DMS53 (cell line): ENCODE measurements at regions not wholly inside any gene's neighbourhood (a gene's known extent, or its start where the extent isn't known, plus 50 kb on each side); places are given as distances from the start of the nearest gene placed in this dataset.
A peak's percentile ranks its signal among the peaks of the same experiment; 100 is the strongest.

Source experiments
- DNase-seq: peaks from one replicate; lab custom pipeline; 2025; lab: John Stamatoyannopoulos, UW

DNA sequence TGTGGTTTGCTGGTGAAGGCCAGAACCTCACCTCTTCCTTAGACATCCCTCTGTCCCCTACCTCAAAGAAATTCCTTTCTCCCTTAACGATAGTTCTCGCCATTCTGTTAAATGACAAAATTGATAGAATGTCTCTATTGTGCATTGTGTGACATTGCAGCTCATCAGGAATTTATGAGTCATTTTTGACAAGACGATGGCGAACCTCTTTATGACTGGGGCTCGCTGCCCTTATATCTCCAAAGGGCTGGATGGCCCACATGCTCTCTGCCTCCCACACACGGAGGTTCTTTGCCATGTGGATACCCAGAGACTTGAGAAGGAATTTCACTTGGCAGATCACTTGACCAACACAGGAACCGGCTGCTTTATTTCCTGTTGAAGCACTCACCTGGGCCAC, 66.8 kb upstream of the RPS6KA2 start:
- no peak for DNase-seq

DNA sequence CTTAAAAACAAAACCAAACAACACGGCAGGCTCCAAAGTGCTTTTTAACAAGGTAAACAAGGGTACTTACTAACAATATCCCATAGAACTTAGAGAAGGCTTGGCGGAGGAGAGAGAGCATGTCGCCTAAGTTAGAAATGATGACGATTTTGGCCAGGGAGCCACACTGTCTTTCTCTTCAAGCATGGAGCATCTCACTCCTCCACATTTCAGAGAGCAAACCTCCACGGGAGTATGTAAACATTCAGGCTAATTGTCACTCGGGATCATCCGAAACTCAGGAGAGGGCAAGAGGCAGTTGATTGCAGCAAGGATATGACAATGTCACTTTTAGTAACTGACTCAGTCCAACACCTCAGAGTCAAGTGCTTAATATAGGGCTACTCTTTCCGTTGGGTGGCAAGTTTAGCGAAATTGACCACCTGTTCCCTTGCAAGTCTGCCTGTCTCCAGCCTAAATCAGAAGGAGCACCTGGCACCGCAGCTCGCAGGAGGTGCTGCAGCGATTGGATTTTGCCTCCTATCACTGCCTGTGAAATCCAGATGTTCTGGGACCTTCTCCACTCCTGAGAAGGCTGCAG, 65.8 kb upstream of the RPS6KA2 start:
- no peak for DNase-seq

DNA sequence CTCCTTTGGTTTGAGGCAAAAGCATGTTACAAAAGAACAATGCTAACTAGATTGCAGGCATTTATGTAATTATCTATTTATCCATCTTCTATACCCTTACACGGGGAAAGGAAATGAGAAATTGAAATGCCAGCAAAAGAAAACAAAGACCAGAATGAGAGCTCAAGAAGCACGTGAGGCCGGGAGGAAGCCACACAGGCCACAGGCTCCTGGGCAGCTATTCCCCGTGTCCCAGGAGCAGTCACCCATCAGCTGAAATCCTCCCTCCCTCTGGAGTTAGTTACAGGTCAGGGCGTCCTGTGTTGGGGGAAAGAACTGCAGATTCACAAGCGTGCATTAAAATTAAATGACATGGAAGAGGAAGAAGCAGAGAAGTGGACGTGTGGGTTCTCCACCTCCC, 64.7 kb upstream of the RPS6KA2 start:
- no peak for DNase-seq

DNA sequence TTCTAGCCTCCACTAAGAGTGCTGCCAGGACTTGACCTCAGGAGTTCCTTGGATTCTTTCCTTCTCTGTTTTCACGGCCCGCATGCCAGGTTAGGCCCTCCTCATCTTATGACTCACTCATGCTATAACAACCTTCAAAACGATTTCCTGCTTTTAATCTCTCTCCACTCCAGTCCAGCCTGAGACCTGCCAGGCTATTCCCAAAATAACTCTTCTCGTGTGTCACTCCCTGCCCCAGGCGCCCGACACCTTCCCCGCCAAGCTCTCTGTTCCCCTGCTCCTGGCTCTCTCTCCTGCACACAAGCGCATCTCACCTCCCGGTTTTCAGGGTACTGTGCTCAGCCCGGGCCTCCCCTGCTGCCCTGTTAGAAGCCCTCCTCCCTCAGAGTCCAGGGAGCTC, 64.1 kb upstream of the RPS6KA2 start:
- peak; percentile 55 for DNase-seq

DNA sequence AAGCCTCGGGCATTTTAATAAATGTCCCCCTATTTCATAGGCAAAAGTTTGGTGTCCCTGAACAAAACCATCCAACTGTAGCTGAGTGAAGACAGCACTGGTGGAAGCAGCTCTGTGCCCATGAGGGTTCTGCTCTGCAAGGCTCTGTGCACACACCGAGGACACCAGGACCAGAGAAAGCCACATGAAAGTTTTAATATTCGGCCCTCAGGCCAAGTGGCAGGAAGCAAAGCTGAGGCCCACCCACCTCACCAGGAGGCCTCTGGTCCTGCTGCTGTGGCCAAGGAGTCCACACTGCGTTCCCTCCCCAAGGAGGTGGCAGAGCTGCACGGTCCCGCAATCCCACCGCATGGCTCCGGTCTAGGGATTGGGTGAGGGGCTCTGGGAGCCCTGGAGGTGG, 62.6 kb upstream of the RPS6KA2 start:
- no peak for DNase-seq

DNA sequence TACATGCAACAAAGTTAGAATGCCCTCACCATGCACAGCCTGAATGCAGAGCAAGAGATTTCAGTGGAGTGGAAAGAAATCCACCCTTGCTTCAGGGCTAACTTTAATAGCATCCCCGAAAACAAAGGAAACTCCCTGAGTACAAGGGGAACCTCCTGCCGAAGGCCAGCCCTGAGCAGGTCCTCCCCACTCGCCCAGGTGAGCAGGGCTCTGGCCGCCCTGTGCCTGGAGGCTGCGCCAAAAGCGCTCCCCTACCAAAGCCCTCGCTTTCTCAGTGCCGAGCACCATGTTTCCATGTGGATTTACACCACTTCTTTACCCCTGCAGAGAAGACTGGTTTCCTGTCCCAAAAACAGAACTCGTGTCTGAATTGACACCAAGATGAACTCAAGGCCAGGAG, 61.9 kb upstream of the RPS6KA2 start:
- DNase-seq: no peak

DNA sequence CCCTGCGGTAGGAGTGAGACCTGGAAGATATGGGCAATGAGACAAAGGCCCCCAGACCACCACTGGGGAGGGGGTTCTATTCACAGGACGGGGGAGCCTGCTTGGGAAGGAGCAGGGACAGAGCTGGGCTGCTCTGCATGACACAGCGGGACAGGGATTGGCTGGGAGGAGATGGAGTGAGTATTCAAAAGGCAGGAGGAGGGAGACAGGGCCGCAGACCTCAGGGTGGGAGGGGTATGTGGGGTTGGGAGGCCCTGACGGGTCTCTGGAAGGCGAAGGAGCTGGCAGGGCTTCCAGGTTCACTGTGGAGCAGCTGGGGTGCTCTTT, 60.8 kb upstream of the RPS6KA2 start:
- no peak for DNase-seq

DNA sequence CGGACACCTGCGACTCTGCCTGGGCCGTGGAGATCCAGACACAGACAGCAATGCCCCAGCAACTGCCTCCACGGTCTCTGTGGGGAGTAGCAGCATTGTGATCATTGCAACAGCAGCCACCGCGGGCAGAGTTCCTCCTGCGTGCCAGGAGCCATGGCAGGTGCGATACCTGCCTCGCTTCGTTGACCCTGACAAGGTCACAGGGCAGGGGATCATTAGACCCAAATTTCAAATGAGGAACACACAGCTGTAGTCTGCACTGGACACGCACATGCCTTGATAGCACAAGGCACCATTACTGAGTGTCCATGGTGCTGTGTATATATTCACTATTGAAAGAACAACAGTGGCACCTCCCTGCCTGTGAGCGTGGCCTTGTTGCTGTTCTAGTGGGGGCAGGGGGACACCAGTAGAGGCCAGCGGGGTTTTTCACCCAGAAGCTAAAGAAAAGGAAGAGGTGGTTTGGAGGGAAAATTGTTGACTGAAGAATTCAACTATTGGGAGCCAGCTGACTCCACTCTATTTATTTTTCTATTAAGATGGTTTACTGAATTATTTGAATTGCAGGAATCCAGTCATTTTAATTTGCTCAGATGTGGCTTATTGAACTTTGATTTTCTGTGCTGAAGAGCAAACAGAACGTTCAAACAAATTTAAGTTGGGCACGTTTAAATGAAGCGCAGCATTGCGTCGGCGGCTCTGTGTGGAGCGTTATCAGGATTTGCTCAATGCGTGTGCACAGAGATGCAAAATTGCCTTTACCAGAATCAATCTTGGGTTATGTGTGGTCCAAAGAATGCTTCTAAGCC, 60.2 kb upstream of the RPS6KA2 start:
- DNase-seq: peak; percentile 12

DNA sequence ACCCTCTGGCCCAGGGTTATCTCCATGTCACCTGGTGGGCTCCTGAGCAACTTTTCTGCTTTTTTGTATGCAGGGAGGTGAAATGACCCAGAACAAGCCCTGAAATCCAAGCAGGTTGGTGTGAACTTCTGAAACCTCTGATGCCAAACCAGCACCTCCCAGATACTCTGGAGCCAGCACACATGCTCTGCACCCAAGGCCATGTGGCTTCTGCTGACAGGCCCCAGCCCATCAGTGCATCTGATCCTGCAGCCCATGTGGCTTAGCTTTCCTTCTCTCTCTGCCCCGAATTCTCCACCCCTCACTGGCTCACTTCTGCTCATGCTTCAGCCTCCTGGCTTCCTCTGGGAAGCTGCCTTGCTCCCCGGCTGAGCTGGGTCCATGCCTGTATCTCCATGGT, 59.3 kb upstream of the RPS6KA2 start:
- no peak for DNase-seq

DNA sequence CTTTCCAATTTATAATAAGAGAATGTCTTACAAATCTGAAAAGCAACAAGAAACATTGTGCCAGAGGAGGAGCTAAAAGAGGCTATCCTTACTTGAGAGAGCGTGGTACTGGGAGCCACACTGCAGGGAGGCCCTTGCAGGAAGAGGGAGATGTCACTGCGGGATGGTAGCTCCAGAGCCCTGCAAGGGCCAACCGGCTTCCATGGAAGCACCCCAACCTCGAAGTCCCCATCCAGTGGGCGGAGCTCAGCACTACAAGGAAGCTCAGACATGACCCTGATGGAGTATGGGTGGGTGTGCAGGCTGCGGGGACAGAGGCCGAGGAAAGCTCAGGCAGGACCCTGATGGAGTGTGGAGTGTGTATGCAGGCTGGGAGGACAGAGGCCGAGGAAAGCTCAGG, 57.8 kb upstream of the RPS6KA2 start:
- DNase-seq: no peak

DNA sequence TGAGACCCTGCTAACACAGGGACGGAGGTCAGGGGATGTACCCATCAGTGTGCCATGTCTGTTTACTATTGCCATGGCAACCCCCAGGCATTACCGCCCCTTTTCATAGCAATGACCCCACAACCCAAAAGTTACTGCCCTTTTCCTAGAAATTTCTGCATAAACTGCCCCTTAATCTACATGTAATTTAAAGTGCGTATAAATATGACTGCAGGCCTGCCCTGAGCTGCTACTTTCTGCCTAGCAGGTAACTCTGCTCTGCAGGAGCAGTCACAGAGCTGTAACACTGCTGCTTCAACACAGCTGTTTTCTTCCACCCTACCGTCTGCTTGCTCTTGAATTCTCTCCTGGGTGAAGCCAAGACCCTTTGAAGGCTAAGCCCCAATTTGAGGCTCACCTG, 57.1 kb upstream of the RPS6KA2 start:
- no peak for DNase-seq

DNA sequence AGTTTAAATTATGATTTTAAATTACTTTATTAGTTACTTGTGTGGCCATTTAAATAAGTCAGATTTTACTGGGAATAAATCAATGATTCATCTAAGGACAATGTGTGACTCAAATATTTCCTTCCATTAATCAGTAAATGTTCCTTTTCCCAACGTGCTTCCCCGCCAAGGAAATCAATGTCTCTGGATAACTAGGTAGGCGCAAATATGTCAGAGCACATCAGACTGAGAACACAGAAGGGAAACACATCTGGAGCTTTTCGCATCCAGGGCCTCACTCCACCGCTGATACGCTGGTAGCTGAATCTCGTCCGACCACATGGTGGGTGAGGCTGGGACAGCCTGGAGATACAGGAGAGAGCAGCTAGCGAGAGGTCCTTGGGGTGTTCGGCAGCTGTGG, 56.4 kb upstream of the RPS6KA2 start:
- no peak for DNase-seq

DNA sequence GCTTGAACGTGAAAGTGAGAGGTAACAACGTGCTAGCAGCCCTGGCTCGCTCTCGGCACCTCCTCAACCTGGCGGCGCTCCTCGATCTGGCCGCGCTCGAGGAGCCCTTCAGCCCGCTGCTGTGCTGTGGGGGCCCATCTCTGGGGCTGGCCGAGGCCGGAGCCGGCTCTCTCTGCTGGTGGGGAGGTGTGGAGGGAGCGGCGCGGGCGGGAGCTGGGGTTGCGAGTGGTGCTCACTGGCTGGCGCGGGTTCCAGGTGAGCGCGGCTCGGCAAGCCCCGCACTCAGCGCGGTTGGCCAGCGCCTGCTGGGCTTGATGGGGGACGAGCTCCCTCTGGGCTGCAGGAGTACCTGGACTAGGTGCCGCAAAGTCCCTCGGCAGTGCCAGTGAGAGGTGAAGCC, 52.5 kb upstream of the RPS6KA2 start:
- no peak for DNase-seq

DNA sequence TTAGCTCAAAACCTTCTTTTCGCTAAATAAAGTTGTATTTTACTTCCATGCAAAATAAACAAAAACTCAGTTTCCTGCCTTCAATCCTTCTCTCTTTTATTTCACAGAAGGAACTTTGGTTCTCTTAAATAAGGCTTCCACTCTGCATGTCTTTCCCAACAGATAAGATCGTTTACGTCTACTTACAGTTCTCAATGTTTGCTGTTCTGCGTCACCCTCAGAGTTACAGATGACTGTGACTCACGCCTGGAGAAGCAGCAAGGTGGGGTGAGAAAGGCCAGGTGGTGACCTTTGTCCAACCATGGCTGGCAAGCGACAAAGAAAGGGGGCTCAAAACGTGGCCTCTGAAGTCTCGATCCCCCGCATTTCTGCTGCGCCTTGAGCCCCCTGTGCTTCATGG, 51.4 kb upstream of the RPS6KA2 start:
- peak; percentile 87 for DNase-seq

DNA sequence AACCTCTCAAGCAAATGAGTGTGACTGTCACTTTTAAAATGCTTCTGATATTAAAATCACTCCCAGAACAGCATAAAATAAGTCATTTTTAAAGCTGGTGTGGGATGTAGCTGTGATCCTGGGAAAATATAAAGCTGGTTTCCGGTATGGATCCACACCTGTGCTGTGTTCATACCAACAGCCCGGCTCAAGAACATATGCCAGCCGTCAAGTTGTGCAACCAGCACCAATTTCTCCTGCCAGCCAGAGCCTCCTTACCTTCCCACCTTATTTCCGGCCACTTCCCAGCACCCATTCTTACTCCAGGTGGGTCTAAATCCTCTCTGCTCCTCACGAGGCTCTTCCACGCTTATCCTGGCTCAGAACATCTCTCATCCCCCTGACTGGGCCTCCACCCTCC, 50.9 kb upstream of the RPS6KA2 start:
- peak; percentile 33 for DNase-seq
